Ramos (cell line): ENCODE measurements at regions not wholly inside any gene's neighbourhood (a gene's known extent, or its start where the extent isn't known, plus 50 kb on each side); places are given as distances from the start of the nearest gene placed in this dataset.
"Not testable (repeated sequence)": the region's sequence is repeated elsewhere in the genome, so short reads cannot be mapped to it uniquely, and the experiment has no call there.

ENCODE experiments used
- in situ Hi-C: fragments of 300-500 bp; cut with MboI; formaldehyde crosslinking; loops from one replicate; pipeline ENCODE4 v1.14.3; 2022; ENCODE audit warnings: low sequenced_read_pairs; ENCODE audit not compliant: unreplicated experiment

DNA sequence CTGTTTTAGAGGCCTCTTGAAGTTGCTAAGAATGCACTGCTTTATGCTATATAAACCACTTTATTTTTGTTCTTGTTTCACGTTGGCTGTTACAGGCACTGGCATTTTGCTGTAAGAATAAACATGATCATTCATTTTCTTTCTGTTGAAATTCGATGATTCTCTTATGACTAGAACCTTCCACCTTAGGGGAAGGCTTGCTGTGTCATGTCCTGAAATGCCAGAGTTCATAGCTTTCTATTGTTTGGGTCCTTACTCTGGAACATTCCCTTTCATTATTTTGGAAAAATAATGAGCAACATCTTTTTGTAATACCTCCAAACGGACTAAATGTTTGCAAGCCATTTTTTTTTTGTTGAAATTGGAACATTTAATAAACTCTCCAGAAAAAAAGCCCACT is 495.1 kb upstream of the POT1 start:
- in situ Hi-C loops, result no loop called here

DNA sequence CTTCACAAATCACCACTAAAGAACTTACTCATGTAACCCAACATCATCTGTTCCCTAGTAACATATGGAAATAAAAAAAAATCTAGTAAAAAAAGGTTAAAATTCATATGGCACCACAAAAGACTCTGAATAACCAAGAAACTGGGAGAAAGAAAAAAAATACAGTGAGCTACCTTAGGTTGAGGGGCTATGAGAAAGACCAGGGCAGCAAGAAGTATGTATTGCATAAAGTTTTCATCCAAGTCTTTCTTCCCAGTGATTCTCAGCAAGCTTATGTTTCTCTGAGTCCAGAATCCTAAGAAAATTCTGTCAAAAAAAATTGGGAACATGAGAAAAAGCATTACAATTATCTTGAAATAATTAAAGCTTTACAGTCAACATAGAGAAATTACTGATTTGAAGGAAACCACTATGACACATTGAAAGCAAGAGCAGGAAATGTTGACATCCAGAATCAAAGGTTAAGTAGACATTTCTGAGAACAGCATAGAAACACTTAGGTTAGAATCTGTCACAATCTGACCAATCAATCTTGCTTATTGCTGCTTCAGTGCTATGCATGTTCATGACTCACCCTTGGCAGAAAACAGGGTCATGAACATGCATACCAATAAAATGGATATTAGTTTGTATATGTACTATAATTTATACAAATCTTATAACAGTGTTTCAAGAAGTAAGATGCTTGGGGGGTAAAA is 494.0 kb upstream of the POT1 start:
- in situ Hi-C loops, result no loop called here

DNA sequence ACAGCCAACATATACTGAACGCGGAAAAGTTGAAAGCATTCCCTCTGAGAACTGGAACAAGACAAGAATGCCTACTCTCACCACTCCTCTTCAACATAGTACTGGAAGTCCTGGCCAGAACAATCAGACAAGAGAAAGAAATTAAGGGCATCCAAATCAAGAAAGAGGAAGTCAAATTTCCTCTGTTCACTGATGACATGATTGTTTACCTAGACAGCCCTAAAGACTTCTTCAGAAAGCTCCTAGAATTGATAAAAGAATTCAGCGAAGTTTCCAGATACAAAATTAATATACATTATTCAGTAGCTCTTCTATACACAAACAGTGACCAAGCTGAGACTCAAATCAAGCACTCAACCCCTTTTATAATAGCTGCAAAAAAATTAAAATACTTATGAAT is 491.8 kb upstream of the POT1 start:
- in situ Hi-C loops, result not testable (repeated sequence)

DNA sequence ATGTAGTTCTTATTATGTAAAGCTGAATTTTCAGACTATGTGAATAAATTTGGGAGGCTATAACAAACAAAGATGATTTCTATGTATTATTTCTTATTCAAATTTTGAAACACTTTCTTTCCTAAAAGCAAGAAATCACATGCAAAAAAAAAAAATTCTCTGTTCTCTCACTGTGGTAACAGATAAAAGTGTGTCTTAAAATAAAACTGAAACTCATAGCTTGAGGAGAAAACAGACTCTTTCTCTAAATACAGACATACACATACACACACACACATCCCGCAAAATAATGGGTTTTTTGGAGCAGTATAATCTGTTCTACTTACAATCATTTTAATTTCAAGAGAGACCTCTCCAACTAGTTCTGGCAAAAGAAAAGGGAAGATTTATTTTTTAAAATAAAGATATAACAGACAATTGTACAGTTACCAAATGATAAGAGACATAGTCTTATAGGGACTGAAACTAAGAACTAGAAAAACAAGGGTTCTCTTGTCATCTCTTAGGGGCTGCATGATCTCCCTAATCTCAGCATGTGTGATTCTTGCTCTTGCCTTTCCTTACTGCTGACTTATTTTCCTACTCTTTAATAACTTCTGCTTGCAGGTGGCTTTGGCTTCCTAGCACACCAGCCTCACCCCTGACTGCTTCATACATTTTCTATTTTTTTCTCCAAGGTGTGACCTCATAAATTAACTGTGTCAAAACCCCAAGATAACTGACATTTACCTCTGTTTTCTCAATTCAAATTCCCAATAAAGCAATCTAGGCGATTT is 483.5 kb upstream of the POT1 start:
- in situ Hi-C loops, result no loop called here

DNA sequence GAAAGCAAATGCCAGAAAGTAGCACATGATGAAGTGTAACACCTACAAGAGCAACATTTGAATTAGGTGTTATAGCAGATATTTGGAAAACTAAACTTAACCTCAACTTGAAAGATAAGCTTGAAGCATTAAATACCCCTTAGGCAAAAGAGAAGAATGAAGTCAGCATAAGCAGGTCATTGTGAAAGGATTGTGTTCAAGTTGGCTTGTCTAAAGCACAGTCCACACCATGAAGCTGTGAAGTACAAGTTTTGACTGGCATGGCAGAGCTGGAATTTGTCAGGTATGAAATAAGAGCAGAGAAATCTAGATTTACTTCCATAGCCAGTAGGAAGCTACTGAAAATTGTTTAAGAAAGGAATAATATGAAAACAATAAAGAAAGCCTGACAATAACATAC is 480.3 kb upstream of the POT1 start:
- in situ Hi-C loops, result no loop called here

DNA sequence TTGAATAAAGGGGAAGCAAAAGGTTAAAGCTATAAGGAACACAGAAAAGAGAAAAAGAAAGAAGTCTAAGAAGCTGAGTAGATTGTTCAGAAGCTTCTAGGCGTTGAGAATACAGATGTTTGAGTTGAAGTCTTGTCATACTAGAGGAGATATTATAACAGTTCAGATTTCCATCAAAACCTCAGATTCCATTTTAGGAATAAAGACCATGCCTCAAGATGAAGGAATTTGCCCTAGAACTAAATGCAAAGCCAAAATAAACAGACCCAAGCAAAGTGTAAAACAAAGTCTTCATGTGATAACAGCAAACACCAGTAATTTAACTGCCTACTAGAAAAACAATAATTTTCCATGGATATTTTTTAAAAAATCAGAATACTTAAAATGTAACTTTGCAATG is 476.5 kb upstream of the POT1 start:
- in situ Hi-C loops, result no loop called here

DNA sequence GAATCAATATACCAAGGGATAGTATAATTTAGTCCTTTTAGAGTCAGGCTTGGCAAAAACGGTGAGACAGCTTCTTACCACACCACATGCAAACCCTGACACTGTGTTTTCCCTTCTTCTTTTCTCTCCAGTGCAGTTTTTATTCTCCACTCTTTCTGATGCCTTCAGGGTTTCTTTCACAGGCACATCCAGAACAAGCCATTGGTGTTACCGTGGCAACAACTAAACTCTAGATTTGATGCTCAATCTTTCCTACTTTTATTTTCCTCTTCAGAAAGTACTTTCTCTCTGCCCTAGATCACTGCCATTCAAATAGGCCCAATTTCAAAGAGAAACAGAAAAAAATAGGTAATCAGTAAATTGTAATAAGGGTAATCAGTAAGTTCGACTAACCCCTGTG is 469.8 kb upstream of the POT1 start:
- in situ Hi-C loops, result no loop called here

DNA sequence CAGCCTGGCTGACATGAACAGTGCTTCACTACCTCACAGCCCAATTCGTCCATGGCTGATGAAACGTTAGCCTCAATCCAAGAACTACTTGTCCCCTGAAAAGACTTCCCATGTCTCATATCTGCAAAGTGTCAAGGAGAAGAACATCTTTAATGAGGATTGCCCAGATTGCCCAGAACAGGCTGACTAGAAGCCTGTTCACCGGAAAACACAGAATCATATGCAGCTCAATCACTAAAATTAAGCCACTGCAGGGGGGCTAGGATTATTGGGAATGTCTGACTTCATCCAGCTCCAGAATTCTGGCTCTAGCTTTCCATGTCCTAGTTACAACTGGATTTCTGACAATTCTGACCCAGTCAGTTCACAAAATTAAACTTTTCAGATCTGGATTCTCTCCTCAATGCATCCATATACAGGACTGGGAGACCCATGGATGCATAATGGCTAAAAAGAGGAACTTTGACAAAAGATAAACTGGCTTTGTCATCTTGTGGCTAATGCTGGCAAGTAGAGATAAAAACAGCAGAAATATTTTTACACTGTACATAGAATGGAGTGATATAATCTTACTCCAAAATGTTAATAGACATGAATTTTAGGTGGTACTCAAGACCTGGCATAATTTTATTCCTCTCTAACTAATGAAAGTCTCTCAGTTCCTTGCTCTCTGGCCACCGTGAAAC is 467.0 kb upstream of the POT1 start:
- in situ Hi-C loops, result no loop called here

DNA sequence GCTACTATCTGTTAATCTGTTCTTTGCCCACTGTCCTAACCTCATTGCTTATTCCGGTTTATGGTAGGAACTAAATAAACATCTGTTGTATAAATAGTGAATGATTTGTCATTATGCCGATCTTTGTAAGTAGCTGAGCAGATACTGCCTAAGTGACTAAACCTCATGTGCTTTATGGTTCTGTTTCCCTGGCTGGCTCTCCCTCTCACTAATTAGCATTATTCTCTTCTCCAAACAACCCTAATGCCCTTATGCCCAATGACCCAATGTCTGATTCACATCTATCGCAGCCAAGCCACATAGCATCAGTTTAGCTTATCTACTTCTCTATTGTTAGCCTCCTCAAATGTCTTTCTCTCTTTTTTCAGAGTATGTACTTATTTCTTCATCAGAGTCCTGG is 462.3 kb upstream of the POT1 start:
- in situ Hi-C loops, result no loop called here

DNA sequence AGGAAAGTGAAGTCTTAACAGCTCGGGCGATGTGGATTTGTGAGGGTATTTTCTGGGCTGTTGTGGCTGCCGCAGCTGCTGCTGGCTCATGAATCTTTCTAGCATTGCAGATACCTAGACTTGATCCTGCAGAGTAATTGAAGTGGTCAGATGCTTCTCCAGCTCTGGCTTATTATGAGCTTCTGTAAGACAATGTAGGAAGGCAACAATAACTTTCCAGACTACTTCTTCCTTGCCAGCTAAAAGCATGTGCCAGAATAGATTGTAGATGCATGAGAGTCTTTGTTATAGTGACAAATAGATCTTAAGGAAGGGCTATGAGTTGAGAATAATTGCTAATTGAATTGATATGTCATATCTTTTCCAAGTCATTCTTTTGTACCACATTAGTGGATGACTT is 461.4 kb upstream of the POT1 start:
- in situ Hi-C loops, result no loop called here

DNA sequence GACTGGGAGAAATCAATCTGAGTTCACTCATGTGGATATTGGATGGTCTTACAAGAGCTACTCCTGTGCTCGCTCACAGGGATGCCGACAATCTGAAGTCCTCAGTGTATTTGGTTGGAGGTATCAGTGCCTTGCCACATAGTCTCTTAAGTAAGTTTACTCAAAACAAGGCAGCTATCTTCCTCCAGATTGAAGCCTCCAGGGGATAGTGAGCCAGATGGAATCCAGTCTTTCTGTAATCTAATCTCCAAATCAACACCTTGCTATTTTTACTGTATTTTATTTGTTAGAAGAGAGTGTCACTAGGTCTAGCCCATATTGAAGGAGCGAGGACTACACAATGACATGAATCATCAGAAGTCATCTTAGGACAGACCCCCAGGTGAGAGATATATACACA is 456.6 kb upstream of the POT1 start:
- in situ Hi-C loops, result no loop called here

DNA sequence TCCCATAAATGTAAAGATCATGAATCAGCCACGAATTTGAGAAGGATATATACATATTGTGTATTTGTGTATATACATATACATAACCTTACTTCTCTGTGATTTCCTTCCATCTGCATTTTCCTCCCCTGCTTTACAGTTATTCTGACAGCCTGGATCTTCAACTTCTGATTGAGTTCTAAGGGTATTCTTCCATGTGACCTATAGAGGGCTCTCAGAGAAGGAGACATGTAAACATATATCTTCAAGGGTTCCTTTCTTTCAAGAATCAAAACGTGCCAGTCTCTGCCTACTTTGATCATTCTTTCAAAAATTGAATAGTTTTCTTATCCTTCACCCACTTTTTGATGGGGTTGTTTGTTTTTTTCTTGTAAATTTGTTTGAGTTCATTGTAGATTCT is 453.7 kb upstream of the POT1 start:
- in situ Hi-C loops, result no loop called here

DNA sequence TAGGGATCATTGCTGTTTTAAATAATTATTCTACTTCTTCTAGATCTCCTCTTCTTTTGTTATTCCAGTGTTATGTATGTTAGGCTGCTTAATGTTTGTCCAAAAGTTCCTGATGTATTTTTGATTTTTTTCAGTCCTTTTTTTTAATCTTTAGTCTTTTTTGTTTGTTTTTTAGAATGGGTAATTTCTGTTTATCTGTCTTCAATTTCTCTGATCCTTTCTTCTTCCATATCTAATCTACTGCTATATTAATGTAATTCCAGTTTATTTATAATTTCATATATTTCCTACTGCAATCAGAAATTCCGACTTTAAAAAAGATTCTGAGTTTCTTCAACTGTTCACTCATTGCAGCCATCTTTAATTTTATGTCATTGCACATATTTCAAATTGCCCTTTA is 452.8 kb upstream of the POT1 start:
- in situ Hi-C loops, result no loop called here

DNA sequence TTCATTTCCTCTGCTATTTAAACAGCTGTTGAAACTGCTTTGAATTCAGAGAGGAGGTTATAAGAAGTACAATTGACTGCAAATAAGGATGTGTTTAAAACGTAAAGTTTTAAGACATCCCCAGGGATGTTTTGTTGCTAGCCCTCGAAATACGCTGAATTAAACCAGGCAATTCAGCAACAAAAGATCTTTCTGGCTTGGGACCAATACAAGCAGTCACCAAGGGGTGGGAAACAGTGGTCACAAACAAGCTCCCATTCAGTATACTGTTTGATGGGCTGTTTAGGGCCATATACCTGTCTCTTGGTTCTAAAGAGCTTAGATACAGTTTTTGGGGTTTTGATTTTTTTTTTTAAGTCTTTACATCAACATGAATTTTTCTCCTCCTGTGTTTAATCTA is 446.3 kb upstream of the POT1 start:
- in situ Hi-C loops, result no loop called here

DNA sequence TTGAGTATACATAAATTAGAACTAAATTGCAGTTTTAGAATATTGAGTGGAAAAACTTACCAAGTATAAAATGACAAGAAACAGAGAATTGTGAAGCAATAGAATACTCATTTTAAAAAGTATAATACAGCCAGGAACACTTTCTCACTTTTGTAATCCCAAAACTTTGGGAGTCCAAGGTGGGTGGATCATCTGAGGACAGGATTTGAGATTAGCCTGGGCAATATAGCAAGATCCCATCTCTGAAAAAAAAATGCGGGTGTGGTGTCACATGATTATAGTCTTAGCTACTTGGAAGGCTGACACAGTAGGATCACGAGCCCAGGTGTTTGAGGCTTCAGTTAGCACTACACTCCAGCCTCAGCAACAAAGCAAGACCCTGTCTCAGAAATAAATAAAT is 440.9 kb upstream of the POT1 start:
- in situ Hi-C loops, result no loop called here

DNA sequence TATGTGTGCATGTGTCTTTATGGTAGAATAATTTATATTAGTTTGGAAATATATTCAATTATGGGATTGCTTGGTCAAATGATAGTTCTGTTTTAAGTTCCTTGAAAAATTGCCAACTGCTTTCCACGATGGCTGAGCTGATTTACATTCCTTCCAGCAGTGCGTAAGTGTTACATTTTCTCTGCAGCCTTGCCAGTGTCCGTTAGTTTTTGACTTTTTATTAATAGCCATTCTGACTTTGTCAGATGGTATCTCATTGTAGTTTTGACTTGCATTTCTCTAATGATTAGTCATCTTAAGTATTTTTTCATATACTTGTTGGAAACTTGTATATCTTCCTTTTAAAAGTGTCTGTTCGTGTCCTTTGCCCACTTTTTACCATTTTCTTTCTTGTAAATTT is 434.2 kb upstream of the POT1 start:
- in situ Hi-C loops, result no loop called here

DNA sequence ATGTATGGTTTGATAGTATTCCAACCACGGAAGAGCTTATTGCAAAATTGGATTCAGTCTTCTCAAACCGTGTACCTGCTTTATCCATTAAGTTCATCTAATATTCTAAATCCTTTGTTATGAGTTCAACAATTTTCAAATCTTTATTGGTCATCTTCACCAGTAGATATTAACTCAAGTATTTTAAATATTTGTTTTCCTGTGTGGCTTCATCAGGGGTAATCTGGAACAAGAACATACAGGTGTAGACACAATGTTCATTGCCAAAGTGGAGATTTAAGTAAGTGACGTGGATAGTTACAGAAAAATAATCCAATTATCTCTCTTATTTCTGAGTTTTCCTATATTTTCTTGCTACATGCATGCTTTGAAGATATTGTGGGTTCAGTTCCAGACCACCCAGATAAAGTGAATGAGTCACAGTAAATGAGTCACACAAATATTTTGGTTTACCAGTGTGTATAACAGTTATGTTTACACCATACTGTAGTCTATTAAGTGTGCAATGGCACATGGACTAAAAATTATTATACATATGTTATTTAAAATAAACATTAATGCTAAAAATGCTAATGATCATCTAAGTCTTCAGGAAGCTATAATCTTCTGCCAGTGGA is 429.0 kb upstream of the POT1 start:
- in situ Hi-C loops, result no loop called here

DNA sequence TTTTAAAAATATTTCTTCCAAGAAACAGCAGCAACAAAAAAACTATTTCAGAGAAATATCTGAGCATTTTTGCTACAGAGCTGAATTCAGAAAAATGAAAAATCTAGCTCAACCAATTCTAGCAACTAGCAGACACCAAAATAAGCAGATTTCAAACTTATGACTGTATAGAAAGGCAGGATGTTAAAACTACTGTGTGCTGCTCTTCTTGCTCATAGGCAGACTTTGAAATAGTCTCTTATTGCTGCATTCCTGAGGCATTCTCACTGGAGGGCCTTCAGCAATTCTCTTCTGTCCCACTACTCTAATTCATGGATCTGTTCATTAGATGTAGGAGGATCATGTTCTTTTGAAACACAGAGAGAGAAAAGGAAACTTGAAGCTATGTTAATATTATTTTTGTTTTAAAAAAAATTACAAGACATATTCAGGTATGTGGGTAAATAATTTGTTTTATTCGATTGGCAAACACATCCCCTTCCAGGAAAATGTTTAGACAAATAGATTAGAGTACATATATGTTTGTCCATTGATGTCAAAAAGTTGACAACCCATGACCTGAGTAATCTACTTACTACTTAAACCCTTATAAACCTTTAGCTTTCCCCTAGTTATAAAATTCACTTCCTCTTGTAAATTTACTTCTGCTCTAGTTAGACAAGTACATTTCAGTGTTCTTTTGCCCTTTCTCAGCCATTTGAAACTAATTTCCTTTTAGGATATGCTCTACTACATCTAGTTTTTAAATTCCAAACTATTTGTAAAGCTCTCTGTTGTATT is 428.2 kb upstream of the POT1 start:
- in situ Hi-C loops, result no loop called here

DNA sequence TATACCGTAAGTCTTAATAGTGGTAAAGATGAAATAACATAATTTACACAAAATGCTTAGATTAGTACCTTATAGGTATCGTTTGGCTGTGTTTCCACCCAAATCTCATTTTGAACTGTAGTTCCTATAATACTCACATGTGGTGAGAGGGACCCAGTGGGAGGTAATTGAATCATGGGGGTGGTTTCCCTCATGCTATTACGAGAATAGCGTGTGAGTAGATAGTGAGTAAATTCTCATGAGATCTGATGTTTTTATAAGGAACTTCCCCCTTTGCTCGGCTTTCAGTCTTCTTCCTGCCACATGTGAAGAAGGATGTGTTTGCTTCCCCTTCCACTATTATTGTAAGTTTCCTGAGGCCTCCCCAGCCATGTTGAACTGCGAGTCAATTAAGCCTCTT is 426.3 kb upstream of the POT1 start:
- in situ Hi-C loops, result no loop called here

DNA sequence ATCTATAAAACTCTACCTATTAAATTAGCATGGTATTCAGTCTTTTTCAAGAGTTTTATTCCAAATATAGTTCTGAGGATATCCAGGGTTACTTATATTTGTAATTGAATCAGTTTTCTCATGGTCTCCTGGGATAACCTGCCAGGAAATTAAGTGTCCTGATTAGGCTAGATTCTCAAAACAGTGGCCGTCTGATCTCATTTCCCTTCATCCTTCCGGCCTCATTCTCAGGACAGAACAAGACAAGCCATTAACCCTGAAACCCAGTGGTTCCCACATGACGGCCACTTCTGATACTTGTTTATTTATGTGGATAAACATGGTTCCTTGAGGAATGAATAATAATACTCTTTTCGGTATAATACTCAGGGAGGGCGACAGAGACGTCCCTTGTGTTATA is 417.6 kb upstream of the POT1 start:
- in situ Hi-C loops, result no loop called here
